HG03135 (cell line): ENCODE measurements at regions not wholly inside any gene's neighbourhood (a gene's known extent, or its start where the extent isn't known, plus 50 kb on each side); places are given as distances from the start of the nearest gene placed in this dataset.
"Not testable (repeated sequence)": the region's sequence is repeated elsewhere in the genome, so short reads cannot be mapped to it uniquely, and the experiment has no call there.

Experiments
- ATAC-seq: cut with Tn5 transposase; IDR thresholded peaks from one replicate; pipeline ENCODE4 v1.9.1; 2021; ENCODE audit warnings: mild to moderate bottlenecking, moderate library complexity; ENCODE audit not compliant: unreplicated experiment

DNA sequence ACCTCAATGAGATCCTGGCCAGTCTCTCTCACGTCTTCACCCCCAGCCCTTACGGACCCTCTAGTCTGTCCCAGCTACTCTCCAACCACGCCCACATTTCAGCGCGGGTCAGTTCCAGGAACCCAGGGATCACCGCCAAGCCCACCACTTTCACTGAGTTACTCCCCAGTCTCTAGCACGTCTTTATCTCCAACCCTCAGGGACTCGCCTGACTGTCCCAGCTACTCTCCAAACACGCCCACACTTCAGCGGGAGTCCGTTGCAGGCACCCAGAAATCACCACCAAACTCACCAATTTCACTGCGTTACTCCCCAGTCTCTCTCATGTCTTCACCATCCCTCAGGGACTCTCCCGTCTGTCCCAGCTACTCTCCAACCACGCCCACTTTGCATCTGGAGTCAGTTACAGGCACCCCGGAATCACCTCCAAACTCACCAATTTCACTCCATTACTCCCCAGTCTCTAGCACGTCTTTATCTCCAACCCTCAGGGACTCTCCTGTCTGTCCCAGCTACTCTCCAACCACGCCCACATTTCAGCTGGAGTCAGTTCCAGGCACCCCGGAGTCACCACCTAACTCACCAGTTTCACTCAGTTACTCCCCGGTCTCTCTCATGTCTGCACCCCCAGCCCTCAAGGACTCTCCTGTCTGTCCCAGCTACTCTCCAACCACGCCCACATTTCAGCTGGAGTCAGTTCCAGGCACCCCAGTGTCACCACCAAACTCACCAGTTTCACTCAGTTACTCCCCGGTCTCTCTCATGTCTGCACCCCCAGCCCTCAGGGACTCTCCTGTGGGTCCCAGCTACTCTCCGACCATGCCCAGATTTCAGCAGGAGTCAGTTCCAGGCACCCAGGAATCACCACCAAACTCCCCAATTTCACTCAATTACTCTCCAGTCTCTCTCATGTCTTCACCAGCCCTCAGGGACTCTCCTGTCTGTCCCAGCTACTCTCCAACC, 336.8 kb downstream of the CWH43 start:
- ATAC-seq: not testable (repeated sequence)

- ATAC-seq: not testable (repeated sequence)
Measured at GRCh38 chr4:49323573-49323940, 337.5 kb downstream of the CWH43 start.
